DOHH2 (cell line): ENCODE measurements at regions not wholly inside any gene's neighbourhood (a gene's known extent, or its start where the extent isn't known, plus 50 kb on each side); places are given as distances from the start of the nearest gene placed in this dataset.

ENCODE experiments used
- CTCF ChIP-seq: fragments of 200-600 bp; sonication (generic); IDR thresholded peaks from one replicate; pipeline ENCODE4 v1.5.1; 2014; ENCODE audit warnings: antibody characterized with exemption, mild to moderate bottlenecking, low read depth, low read length; ENCODE audit not compliant: poor library complexity, severe bottlenecking
- EZH2phosphoT487 ChIP-seq: fragments of 200-600 bp; sonication (generic); IDR thresholded peaks from 2 replicates; pipeline ENCODE4 v1.6.1; 2017; ENCODE audit warnings: borderline replicate concordance, mild to moderate bottlenecking, antibody characterized with exemption, low read length, moderate library complexity, mixed read lengths

- TF ChIP-seq CTCF (no peak), EZH2phosphoT487 (no peak)
Observed at GRCh38 chr2:190149200-190149599, 86.7 kb upstream of the MSTN start.
